ENCODE measurements at regions not wholly inside any gene's neighbourhood (a gene's known extent, or its start where the extent isn't known, plus 50 kb on each side); places are given as distances from the start of the nearest gene placed in this dataset.

DNA sequence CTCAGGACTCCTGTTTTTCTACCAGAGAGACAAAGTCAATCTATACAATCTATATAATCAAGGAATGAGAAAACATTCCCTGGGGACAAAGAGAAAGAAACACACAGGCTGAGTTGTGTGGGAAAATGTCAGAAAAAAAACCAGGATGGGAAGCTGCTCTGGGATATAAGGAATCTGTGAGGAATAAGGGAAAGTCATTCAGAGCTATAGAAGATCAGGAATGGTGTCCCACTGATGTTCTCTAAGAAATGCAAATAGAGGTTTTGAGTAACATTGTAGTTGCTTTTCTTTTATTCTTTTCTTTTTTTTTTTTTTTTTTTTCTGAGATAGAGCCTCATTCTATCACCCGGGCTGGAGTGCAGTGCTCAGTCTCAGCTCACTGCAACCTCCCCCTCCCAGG lies 605.9 kb upstream of the KLF4 start:
- TF ChIP-seq CTCF (IDR thresholded peaks at IDR 0.05) (no peak), POLR2A (IDR thresholded peaks at IDR 0.05; ENCODE audit: low read depth) (no peak)
